ENCODE measurements at regions not wholly inside any gene's neighbourhood (a gene's known extent, or its start where the extent isn't known, plus 50 kb on each side); places are given as distances from the start of the nearest gene placed in this dataset.

- no peak for FAIRE-seq
- Histone ChIP-seq H3K79me1 (ENCODE audit: low read depth, low read length) (no peaks in the 10 kb centered on the region), H3K14ac (ENCODE audit: insufficient read length) (no peak overlapping the region), H4K91ac (replicated peaks; ENCODE audit: insufficient read length, low read length) (no peak overlapping the region), H2AK5ac (ENCODE audit: low read depth, low read length) (no peak overlapping the region), H2AFZ (ENCODE audit: low read length) (no peak overlapping the region), H3K4me2 (ENCODE audit: insufficient read depth in 1 of 2, low read depth in 2 of 2, low read length in 2 of 2) (no peak overlapping the region), H3K56ac (replicated peaks; ENCODE audit: insufficient read length, low read depth, low read length) (no peak overlapping the region), H3K9me3 (ENCODE audit: insufficient read depth in 2 of 2, low read depth in 1 of 2, low read length in 1 of 2) (no peaks in the 10 kb centered on the region), H2BK15ac (ENCODE audit: low read length) (no peak overlapping the region), H3K4me3 (ENCODE audit: extremely low read depth in 1 of 4, insufficient read depth in 2 of 4, low read depth in 3 of 4, low read length in 4 of 4) (no peak overlapping the region), H2BK12ac (ENCODE audit: low read depth, low read length) (no peak overlapping the region), H3K23ac (ENCODE audit: insufficient read length) (no peak overlapping the region), H3K4me1 (replicated peaks in 1 of 4; ENCODE audit: control insufficient read depth in 3 of 4, insufficient read depth in 4 of 4, low read length in 3 of 4) (no peaks in the 10 kb centered on the region), H3K18ac (ENCODE audit: extremely low read depth, low read length) (no peak overlapping the region), H3K23me2 (ENCODE audit: low read depth, low read length) (no peaks in the 10 kb centered on the region), H4K20me1 (replicated peaks in 1 of 2; ENCODE audit: control insufficient read depth in 1 of 2, insufficient read depth in 2 of 2, low read length in 2 of 2) (no peaks in the 10 kb centered on the region), H3K9ac (replicated peaks in 1 of 4; ENCODE audit: extremely low read depth in 1 of 4, low read depth in 3 of 4, low read length in 3 of 4) (no peak overlapping the region), H4K8ac (ENCODE audit: extremely low read depth, insufficient read depth, low read length) (no peak overlapping the region), H4K5ac (ENCODE audit: insufficient read length, low read depth, low read length) (no peak overlapping the region), H3K36me3 (ENCODE audit: control insufficient read depth in 2 of 4, insufficient read depth in 4 of 4, low read length in 3 of 4) (no peaks in the 10 kb centered on the region), H3K4ac (replicated peaks; ENCODE audit: insufficient read length, low read depth, low read length) (no peak overlapping the region), H2BK5ac (ENCODE audit: low read depth, low read length) (no peak overlapping the region), H2BK120ac (replicated peaks; ENCODE audit: low read depth, low read length) (no peak overlapping the region), H3K27ac (ENCODE audit: low read depth, low read length) (no peak overlapping the region), H3K27me3 (replicated peaks in 1 of 4; ENCODE audit: control insufficient read depth in 3 of 4, extremely low read depth in 1 of 4, insufficient read depth in 3 of 4, low read length in 3 of 4) (no peaks in the 10 kb centered on the region), H2BK20ac (ENCODE audit: low read length) (no peak overlapping the region), H3K79me2 (ENCODE audit: control insufficient read depth in 1 of 2, insufficient read depth in 2 of 2, low read length in 2 of 2) (no peaks in the 10 kb centered on the region)
- no peak for DNase-seq (ENCODE audit: low read depth in 1 of 2, low spot score in 2 of 2)
- ChIA-PET CTCF (ENCODE audit: partially characterized antibody) (no interaction called here), POLR2A (ENCODE audit: partially characterized antibody) (no interaction called here)
- TF ChIP-seq SUZ12 (IDR thresholded peaks at IDR 0.05; ENCODE audit: low read length) (no peak), HDAC6 (IDR thresholded peaks at IDR 0.05; ENCODE audit: low read depth, low read length) (no peak), RFX5 (IDR thresholded peaks at IDR 0.05; ENCODE audit: borderline replicate concordance, low read depth, low read length) (no peak), HDAC2 (IDR thresholded peaks at IDR 0.05; ENCODE audit: borderline replicate concordance in 1 of 2, low read depth in 2 of 2, low read length in 2 of 2) (no peak), RXRA (IDR thresholded peaks at IDR 0.05; ENCODE audit: insufficient read depth, low read depth, low read length) (no peak), POLR2A (IDR thresholded peaks at IDR 0.05; ENCODE audit: control extremely low read depth in 1 of 2, low read depth in 2 of 2, low read length in 2 of 2) (no peak), BACH1 (IDR thresholded peaks at IDR 0.05; ENCODE audit: low read length) (no peak), ASH2L (IDR thresholded peaks at IDR 0.05; ENCODE audit: low read length) (no peak), SIN3A (conservative IDR thresholded peaks at IDR 0.05 in 1 of 2, IDR thresholded peaks at IDR 0.05 in 1 of 2; ENCODE audit: low read depth in 1 of 2, low read length in 2 of 2) (no peak), MAFK (IDR thresholded peaks at IDR 0.05; ENCODE audit: low read depth, low read length) (no peak), ATF2 (IDR thresholded peaks at IDR 0.05; ENCODE audit: low read length) (no peak), TBP (IDR thresholded peaks at IDR 0.05; ENCODE audit: low read depth, low read length) (no peak)
Measured at GRCh38 chr2:215743066-215743465, 270.3 kb downstream of the MREG start.

Data from H1 (cell line).